Lower leg skin (tissue), 3 donors: ENCODE measurements at regions not wholly inside any gene's neighbourhood (a gene's known extent, or its start where the extent isn't known, plus 50 kb on each side); places are given as distances from the start of the nearest gene placed in this dataset.
"Not testable (repeated sequence)": the region's sequence is repeated elsewhere in the genome, so short reads cannot be mapped to it uniquely, and the experiment has no call there.

Experiments
- CTCF ChIP-seq, 3 donors: fragments of 450-650 bp; IDR thresholded peaks; one replicate each; pipeline ENCODE4 v1.5.1; 2016; ENCODE audit warnings: antibody characterized with exemption in 3 of 3, mild to moderate bottlenecking in 3 of 3, moderate library complexity in 2 of 3
- POLR2A ChIP-seq, 2 donors: fragments of 450-650 bp; IDR thresholded peaks; one replicate each; pipeline ENCODE4 v1.6.1; 2016 to 2017; ENCODE audit warnings: antibody characterized with exemption in 2 of 2, mild to moderate bottlenecking in 1 of 2, moderate library complexity in 1 of 2

- not testable (repeated sequence) for TF ChIP-seq CTCF, POLR2A (IDR thresholded peaks at IDR 0.05)
Measured at GRCh38 chr1:83440021-83440420, 558.9 kb downstream of the TTLL7 start.
